ENCODE measurements at regions not wholly inside any gene's neighbourhood (a gene's known extent, or its start where the extent isn't known, plus 50 kb on each side); places are given as distances from the start of the nearest gene placed in this dataset.

GRCh38 chr14:85336257-85336656 is 193.7 kb upstream of the FLRT2 start:
- no peak for TF ChIP-seq EZH2phosphoT487 (IDR thresholded peaks at IDR 0.05; ENCODE audit: unreplicated experiment)
- TF ChIP-seq, protein P1, sequence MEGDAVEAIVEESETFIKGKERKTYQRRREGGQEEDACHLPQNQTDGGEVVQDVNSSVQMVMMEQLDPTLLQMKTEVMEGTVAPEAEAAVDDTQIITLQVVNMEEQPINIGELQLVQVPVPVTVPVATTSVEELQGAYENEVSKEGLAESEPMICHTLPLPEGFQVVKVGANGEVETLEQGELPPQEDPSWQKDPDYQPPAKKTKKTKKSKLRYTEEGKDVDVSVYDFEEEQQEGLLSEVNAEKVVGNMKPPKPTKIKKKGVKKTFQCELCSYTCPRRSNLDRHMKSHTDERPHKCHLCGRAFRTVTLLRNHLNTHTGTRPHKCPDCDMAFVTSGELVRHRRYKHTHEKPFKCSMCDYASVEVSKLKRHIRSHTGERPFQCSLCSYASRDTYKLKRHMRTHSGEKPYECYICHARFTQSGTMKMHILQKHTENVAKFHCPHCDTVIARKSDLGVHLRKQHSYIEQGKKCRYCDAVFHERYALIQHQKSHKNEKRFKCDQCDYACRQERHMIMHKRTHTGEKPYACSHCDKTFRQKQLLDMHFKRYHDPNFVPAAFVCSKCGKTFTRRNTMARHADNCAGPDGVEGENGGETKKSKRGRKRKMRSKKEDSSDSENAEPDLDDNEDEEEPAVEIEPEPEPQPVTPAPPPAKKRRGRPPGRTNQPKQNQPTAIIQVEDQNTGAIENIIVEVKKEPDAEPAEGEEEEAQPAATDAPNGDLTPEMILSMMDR (conservative IDR thresholded peaks at IDR 0.05; ENCODE audit: low read depth in 2 of 2) = no peak
- TF ChIP-seq STAT1 (IDR thresholded peaks at IDR 0.05; ENCODE audit: unreplicated experiment) = no peak
- TF ChIP-seq EZH2 (IDR thresholded peaks at IDR 0.05; ENCODE audit: low read depth, unreplicated experiment) = no peak

All from GM23338 (cell line).